Thoracic aorta (tissue), 2 donors: ENCODE measurements at regions not wholly inside any gene's neighbourhood (a gene's known extent, or its start where the extent isn't known, plus 50 kb on each side); places are given as distances from the start of the nearest gene placed in this dataset.

Experiments used
- ATAC-seq: fragments of 150-250 bp; one replicate; pipeline ENCODE4 v1.8.0; 2017; ENCODE audit warnings: low read depth; ENCODE audit not compliant: insufficient number of reproducible peaks, low FRiP score
- DNase-seq: peaks from one replicate; pipeline ENCODE4 v3.0.0-alpha.2; 2020; ENCODE audit warnings: low spot score
- H3K27ac ChIP-seq, 2 donors: fragments of 200-600 bp; sonication (generic); 1 replicate in 1 of 2; 2 replicates in 1 of 2; pipeline ENCODE4 v1.5.1; 2016; ENCODE audit warnings: mild to moderate bottlenecking in 2 of 2, moderate library complexity in 2 of 2
- H3K27me3 ChIP-seq: fragments of 200-600 bp; sonication (generic); replicated peaks from 2 replicates; pipeline ENCODE4 v1.6.0; 2016; ENCODE audit warnings: mild to moderate bottlenecking; ENCODE audit not compliant: insufficient read depth
- H3K36me3 ChIP-seq: fragments of 200-600 bp; sonication (generic); one replicate; pipeline ENCODE4 v1.5.1; 2016
- H3K4me1 ChIP-seq, 2 donors: fragments of 200-600 bp; sonication (generic); 1 replicate in 1 of 2; 2 replicates in 1 of 2; pipeline versions ENCODE4 v1.5.1 to v1.6.0; 2016; ENCODE audit warnings: low read depth in 2 of 2, mild to moderate bottlenecking in 1 of 2; ENCODE audit not compliant: control insufficient read depth in 1 of 2
- H3K4me3 ChIP-seq: fragments of 200-600 bp; sonication (generic); 2 replicates; pipeline ENCODE4 v1.5.1; 2016; ENCODE audit warnings: mild to moderate bottlenecking
- H3K9me3 ChIP-seq: fragments of 200-600 bp; sonication (generic); 2 replicates; pipeline ENCODE4 v1.5.1; 2016
- TF ChIP-seq, protein P1 (sequence below): fragments of 200-600 bp; sonication (generic); IDR thresholded peaks from one replicate; pipeline ENCODE4 v1.5.1; 2019; ENCODE audit warnings: antibody characterized with exemption

DNA sequence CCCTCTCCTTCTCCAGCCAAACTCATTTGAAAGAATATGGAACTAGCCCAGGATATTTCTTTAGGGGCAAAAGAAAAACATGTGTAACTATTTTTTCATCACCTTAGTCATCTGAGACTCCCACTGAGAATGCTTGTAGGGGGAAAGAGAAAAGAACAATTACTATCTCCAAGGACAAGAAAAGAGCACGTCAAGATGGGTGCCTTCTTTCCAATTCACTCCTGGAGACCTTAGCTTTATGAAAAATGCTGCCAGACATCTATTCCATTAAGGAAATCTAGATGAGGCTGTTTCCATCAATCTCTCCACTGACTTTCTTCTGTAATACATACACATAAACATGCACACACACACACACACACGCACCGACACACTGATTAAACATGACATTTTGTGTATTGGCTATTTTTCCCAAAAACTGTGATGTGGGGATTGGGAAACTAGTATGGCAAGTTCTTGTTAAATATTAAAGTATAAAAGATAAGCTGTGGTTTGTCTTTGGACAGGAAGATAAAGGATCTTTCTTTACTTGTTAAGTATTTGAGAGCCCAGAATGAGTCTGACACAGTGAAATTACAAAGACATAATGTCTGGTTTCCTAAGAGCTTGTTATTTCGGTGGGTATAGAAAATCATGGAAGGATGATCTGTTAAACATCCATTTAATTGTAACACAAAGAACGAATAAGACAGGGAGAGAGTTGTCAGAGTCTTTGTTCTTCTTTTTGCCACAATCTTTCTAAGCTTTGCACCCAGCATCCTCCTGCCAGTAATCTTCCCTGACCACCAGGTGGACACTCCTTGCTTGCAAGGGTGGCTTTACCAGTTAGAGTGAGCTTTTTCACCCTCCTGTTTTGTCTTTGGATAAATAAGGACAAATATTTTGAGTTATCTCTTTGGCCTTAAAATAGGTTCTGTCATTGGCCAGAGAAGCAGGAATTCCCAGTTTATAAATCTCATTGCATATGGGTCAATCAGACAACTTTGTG is 177.3 kb upstream of the TMEM72 start:
- H3K27me3 ChIP-seq: no peaks in the 10 kb centered on the region
- DNase-seq (no peak), ATAC-seq (no peak)

DNA sequence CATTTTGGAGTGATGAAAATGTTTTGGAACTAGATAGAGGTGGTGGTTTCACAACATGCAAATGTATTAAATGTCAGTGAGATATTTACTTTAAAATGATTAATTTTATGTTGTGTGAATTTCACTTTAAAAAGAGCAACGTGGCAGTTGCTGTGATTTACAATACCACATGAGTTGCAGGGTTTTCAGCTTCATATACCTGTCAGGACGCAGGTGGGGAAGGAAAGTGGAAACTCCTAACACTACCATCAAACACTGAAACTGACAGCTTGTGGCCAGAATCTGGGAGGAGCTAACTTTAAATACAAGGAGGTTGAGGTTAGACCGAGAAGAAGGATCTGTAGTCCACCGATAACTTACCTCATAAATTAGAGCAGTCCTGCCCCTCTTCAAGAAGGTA is 168.9 kb upstream of the TMEM72 start:
- no peak for DNase-seq
- TF ChIP-seq, protein P1, sequence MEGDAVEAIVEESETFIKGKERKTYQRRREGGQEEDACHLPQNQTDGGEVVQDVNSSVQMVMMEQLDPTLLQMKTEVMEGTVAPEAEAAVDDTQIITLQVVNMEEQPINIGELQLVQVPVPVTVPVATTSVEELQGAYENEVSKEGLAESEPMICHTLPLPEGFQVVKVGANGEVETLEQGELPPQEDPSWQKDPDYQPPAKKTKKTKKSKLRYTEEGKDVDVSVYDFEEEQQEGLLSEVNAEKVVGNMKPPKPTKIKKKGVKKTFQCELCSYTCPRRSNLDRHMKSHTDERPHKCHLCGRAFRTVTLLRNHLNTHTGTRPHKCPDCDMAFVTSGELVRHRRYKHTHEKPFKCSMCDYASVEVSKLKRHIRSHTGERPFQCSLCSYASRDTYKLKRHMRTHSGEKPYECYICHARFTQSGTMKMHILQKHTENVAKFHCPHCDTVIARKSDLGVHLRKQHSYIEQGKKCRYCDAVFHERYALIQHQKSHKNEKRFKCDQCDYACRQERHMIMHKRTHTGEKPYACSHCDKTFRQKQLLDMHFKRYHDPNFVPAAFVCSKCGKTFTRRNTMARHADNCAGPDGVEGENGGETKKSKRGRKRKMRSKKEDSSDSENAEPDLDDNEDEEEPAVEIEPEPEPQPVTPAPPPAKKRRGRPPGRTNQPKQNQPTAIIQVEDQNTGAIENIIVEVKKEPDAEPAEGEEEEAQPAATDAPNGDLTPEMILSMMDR: no peak
- H3K4me3 ChIP-seq: no peak overlapping the region

More for the DNA sequence above, 177.3 kb upstream of the TMEM72 start:
- H3K4me3 ChIP-seq: no peak overlapping the region
- H3K4me1 ChIP-seq: no peaks in the 10 kb centered on the region
- peaks cover 2% of the 10 kb centered on the region for H3K9me3 ChIP-seq
- no peaks in the 10 kb centered on the region for H3K36me3 ChIP-seq
- no peak overlapping the region for H3K27ac ChIP-seq
- TF ChIP-seq, protein P1: no peak

DNA sequence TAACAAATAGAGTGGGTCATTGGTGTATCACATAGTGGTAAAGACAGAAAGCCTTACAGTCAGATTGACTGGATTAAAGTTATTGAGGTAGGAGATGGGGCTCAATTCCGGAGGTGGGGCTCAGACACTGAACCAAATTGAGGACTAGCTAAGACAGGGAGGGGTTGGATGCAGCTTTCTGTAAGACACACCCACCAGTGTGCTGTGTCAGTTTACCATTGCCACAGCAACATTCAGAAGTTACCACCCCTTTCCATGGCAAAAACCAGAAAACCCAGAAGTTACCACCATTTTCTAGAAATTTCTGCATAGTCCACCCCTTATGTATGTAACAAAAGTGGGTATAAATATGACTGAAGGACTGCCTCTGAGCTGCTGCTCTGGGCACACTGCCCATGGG is 167.6 kb upstream of the TMEM72 start:
- Histone ChIP-seq H3K36me3 (no peaks in the 10 kb centered on the region), H3K27ac (no peak overlapping the region), H3K4me3 (no peak overlapping the region), H3K4me1 (no peaks in the 10 kb centered on the region), H3K9me3 (peaks cover 4% of the 10 kb centered on the region), H3K27me3 (no peaks in the 10 kb centered on the region)
- ATAC-seq (no peak), DNase-seq (no peak)
- TF ChIP-seq, protein P1: no peak

More for the DNA sequence above, 168.9 kb upstream of the TMEM72 start:
- no peaks in the 10 kb centered on the region for H3K4me1 ChIP-seq
- no peak for ATAC-seq
- no peak overlapping the region for H3K27ac ChIP-seq
- no peaks in the 10 kb centered on the region for H3K36me3 ChIP-seq
- no peaks in the 10 kb centered on the region for H3K9me3 ChIP-seq
- no peaks in the 10 kb centered on the region for H3K27me3 ChIP-seq

DNA sequence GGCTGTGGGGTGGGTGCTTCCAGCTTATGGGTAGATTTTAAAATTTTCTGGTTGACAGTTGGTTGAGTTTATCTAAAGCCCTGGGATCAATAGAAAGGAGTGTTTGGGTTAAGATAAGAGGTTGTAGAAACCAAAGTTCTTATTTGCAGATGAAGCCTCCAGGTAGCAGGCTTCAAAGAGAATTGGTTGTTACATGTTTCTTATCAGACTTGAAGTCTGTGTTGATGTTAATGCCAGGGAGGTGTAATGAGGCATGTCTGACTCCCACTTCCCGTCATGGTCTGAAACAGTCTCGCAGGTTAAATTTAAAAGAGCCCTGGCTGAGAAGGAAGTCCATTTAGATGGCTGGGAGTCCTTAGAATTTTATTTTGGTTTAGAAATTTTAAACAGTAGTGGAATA is 165.2 kb upstream of the TMEM72 start:
- H3K27me3 ChIP-seq: no peaks in the 10 kb centered on the region
- H3K4me3 ChIP-seq: no peak overlapping the region
- ATAC-seq (no peak), DNase-seq (no peak)
- peaks cover 4% of the 10 kb centered on the region for H3K9me3 ChIP-seq
- H3K27ac ChIP-seq: no peak overlapping the region
- H3K4me1 ChIP-seq: no peaks in the 10 kb centered on the region
- TF ChIP-seq, protein P1: no peak
- no peaks in the 10 kb centered on the region for H3K36me3 ChIP-seq

DNA sequence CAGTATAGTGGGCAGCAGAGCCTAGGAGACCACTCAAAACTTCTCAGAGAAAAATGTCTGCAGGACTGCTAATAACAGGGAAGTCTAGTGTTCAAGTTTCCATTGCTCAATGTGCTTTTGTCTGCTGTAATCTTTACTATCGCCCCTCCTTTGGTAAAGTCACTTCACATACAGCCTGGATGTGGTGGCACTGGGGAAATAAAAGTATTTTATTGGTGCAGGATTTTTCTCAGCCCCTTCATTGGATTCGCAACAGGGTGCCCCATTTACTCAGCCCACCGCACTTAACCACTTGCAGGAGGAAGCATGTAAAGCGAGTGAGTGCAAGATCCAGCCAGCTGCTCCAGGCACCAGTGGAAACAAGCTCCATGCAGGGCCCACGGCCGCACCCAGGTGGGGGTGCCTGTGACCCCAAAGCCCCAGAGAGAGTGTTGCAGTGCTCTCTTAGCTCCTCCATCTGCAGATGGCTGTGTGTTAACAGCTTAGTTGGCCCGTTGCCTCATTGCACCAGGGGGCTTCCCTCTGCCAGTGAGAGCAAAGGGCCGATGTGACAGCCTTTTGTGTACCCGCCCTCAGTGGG is 163.5 kb upstream of the TMEM72 start:
- Histone ChIP-seq H3K4me1 (peaks cover 0 to 16% of the 10 kb centered on the region in 2 donors), H3K27me3 (no peaks in the 10 kb centered on the region), H3K27ac (no peak overlapping the region), H3K9me3 (peaks cover 4% of the 10 kb centered on the region), H3K4me3 (no peak overlapping the region), H3K36me3 (no peaks in the 10 kb centered on the region)
- no peak for ATAC-seq
- TF ChIP-seq, protein P1: no peak
- no peak for DNase-seq
